Endothelial cell of umbilical vein (primary cell): ENCODE measurements at regions not wholly inside any gene's neighbourhood (a gene's known extent, or its start where the extent isn't known, plus 50 kb on each side); places are given as distances from the start of the nearest gene placed in this dataset.

Experiments
- BruUV-seq: library from RNA; stranded (reverse); fragments of 400-500 nt; replicated peaks from 2 replicates; lab custom pipeline; 2021; lab: Mats Ljungman, UMichigan
- CTCF ChIA-PET: fragments of 300-600, 350-600 bp; sonication (Branson Sonifier 250); formaldehyde crosslinking; loops from one replicate; lab custom pipeline; 2021; ENCODE audit warnings: antibody characterized with exemption, inconsistent platforms; lab: Charles Lee
- POLR2A ChIA-PET: fragments of 300-600, 350-600 bp; sonication (Branson Sonifier 250); formaldehyde crosslinking; loops from one replicate; lab custom pipeline; 2021; ENCODE audit warnings: antibody characterized with exemption, inconsistent platforms; lab: Charles Lee
- DNase-seq: peaks from one replicate; pipeline ENCODE4 v3.0.0-alpha.2; 2011; ENCODE audit warnings: low read depth, low spot score
- FAIRE-seq: peaks from 2 replicates; lab custom pipeline; 2011; peaks lifted over from hg19 to GRCh38; lab: Jason Lieb, UNC
- H2AFZ ChIP-seq: 2 replicates; pipeline ENCODE4 v1.6.0; 2012; ENCODE audit warnings: low read depth, low read length, control low read depth, inconsistent platforms
- H3K27ac ChIP-seq: 2 replicates; pipeline ENCODE4 v1.5.1; 2011; ENCODE audit warnings: low read depth, mild to moderate bottlenecking, control low read depth, low read length, moderate library complexity; ENCODE audit not compliant: insufficient read depth
- H3K27me3 ChIP-seq, 2 experiments: 2 replicates each; pipeline versions ENCODE4 v1.6.0 to v1.6.1; 2011; ENCODE audit warnings: low read length in 2 of 2, mixed read lengths in 1 of 2; ENCODE audit not compliant: control insufficient read depth in 2 of 2, insufficient read depth in 2 of 2
- H3K36me3 ChIP-seq, 2 experiments: 2 replicates in 1 of 2; 3 replicates in 1 of 2; pipeline ENCODE4 v1.5.1; 2011; ENCODE audit warnings: low read length in 2 of 2, mild to moderate bottlenecking in 1 of 2, moderate library complexity in 1 of 2; ENCODE audit not compliant: control insufficient read depth in 2 of 2, insufficient read depth in 2 of 2; ENCODE audit errors: extremely low read depth in 1 of 2
- H3K4me1 ChIP-seq: 3 replicates; pipeline ENCODE4 v1.5.1; 2011; ENCODE audit warnings: mild to moderate bottlenecking, low read length; ENCODE audit not compliant: control insufficient read depth, insufficient read depth; ENCODE audit errors: extremely low read depth
- H3K4me2 ChIP-seq: 2 replicates; pipeline ENCODE4 v1.6.1; 2011; ENCODE audit warnings: low read length, control low read depth, mixed read lengths; ENCODE audit not compliant: insufficient read depth
- H3K4me3 ChIP-seq, 3 experiments: fragments of 200-600 bp in 1 of 3; sonication (generic), shearing (Covaris generic) in 1 of 3; replicated peaks in 1 of 3; 2 replicates each; pipeline ENCODE4 v1.5.1; 2011 to 2016; ENCODE audit warnings: control low read depth in 3 of 3, low read length in 3 of 3, mild to moderate bottlenecking in 2 of 3, inconsistent platforms in 1 of 3, low read depth in 1 of 3, moderate library complexity in 1 of 3; ENCODE audit not compliant: insufficient read depth in 1 of 3
- H3K79me2 ChIP-seq: 2 replicates; pipeline ENCODE4 v1.6.0; 2012; ENCODE audit warnings: low read length, inconsistent platforms; ENCODE audit not compliant: control insufficient read depth, insufficient read depth
- H3K9ac ChIP-seq: replicated peaks from 2 replicates; pipeline ENCODE3; 2011; ENCODE audit warnings: low read length, control low read depth; ENCODE audit not compliant: insufficient read depth; ENCODE audit errors: extremely low read depth
- H3K9me1 ChIP-seq: replicated peaks from 3 replicates; pipeline ENCODE4 v1.6.0; 2011; ENCODE audit warnings: mild to moderate bottlenecking, low read length; ENCODE audit not compliant: control insufficient read depth, insufficient read depth; ENCODE audit errors: extremely low read depth
- H3K9me3 ChIP-seq: replicated peaks from 2 replicates; pipeline ENCODE4 v1.5.1; 2012; ENCODE audit warnings: low read length, inconsistent platforms; ENCODE audit not compliant: control insufficient read depth, insufficient read depth
- H4K20me1 ChIP-seq: replicated peaks from 2 replicates; pipeline ENCODE3; 2011; ENCODE audit warnings: mild to moderate bottlenecking, low read length; ENCODE audit not compliant: control insufficient read depth, insufficient read depth; ENCODE audit errors: extremely low read depth
- CTCF ChIP-seq, 2 donors: IDR thresholded peaks; 1 replicate in 1 of 2; 2 replicates in 1 of 2; pipeline ENCODE4 v1.5.1; 2011; ENCODE audit warnings: low read length in 2 of 2, mild to moderate bottlenecking in 2 of 2, moderate library complexity in 2 of 2, control low read depth in 1 of 2, inconsistent platforms in 1 of 2, low read depth in 1 of 2; ENCODE audit not compliant: insufficient read depth in 1 of 2; ENCODE audit errors: extremely low read depth in 1 of 2
- EZH2 ChIP-seq: IDR thresholded peaks from 2 replicates; pipeline ENCODE4 v1.6.1; 2012; ENCODE audit warnings: borderline replicate concordance, low read depth, mild to moderate bottlenecking, moderate library complexity, low read length, inconsistent platforms; ENCODE audit not compliant: severe bottlenecking
- FOS ChIP-seq: IDR thresholded peaks from 2 replicates; pipeline ENCODE4 v1.6.1; 2011; ENCODE audit warnings: mild to moderate bottlenecking, low read length, moderate library complexity, borderline replicate concordance; ENCODE audit not compliant: insufficient read depth
- GATA2 ChIP-seq: IDR thresholded peaks from 2 replicates; pipeline ENCODE4 v1.7.0; 2011; ENCODE audit warnings: low read depth, mild to moderate bottlenecking, moderate library complexity, mixed read lengths, low read length; ENCODE audit not compliant: insufficient read length, insufficient read depth
- JUN ChIP-seq: IDR thresholded peaks from 2 replicates; pipeline ENCODE4 v1.6.1; 2011; ENCODE audit warnings: borderline replicate concordance, low read depth; ENCODE audit not compliant: insufficient read length, insufficient read depth
- MYC ChIP-seq: IDR thresholded peaks from one replicate; pipeline ENCODE4 v1.6.1; 2011; ENCODE audit warnings: mild to moderate bottlenecking, low read depth, low read length
- POLR2A ChIP-seq: IDR thresholded peaks from 2 replicates; pipeline ENCODE4 v1.6.1; 2012; ENCODE audit warnings: low read depth, mild to moderate bottlenecking, control low read depth, low read length
- POLR2AphosphoS5 ChIP-seq: IDR thresholded peaks from 2 replicates; pipeline ENCODE4 v1.6.1; 2012; ENCODE audit warnings: low read depth, mild to moderate bottlenecking, control low read depth, low read length, moderate library complexity; ENCODE audit not compliant: insufficient read depth
- dilution Hi-C: fragments of 300-500 bp; cut with MboI; formaldehyde crosslinking; loops from one replicate; pipeline ENCODE4 v1.15.0; 2019; ENCODE audit warnings: low sequenced_read_pairs; ENCODE audit not compliant: extremely low pct_ligation_motif_present
- intact Hi-C: fragments of 100-400 bp; cut with micrococcal nuclease; formaldehyde crosslinking; loops from one replicate; pipeline ENCODE4 v1.10.0; 2022
- TF ChIP-seq, protein P1 (sequence below): IDR thresholded peaks from 2 replicates; pipeline ENCODE4 v1.6.1; 2011; ENCODE audit not compliant: insufficient read depth, insufficient read length

DNA sequence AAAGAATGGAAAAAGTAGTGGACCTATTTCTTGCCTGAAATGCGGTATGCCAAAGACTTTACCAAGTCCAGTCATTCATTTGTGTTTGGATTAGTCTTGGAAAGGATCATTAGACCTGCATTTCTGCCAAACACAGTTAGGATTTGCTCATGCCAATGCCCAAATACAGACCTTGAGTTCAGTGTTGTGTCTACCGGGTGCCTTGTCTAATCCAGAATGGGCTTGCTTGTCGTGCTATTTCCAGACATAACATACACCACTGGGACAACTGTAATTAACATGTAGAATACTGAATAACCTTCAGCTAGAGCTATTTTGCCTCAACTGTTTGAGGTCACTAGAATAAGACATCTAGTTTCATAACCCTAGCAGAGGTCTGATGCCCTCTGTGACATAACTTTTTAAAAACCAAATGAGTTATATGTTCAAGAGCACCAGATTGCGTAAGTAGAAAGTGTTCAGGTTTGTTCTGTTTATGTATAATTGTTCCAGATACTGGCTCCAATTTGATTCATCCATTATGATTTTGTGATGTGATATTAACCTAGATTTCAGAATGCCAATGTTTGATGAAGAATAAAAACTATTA lies 145.3 kb upstream of the DPH6 start:
- BruUV-seq, result TSS peak; percentile 38
- H4K20me1 ChIP-seq, result no peaks in the 10 kb centered on the region
- H3K9me1 ChIP-seq, result no peaks in the 10 kb centered on the region
- peak overlapping the region; percentile 94 for H3K27ac ChIP-seq
- peak overlapping the region; percentile 74 for H3K4me2 ChIP-seq
- POLR2A ChIA-PET, result interaction anchor here (0.5 kb wide), 1 partner anchor 1073 kb away, joined by 5 read pairs; no protein-coding TSS in a partner anchor
- TF ChIP-seq GATA2, result no peak
- TF ChIP-seq CTCF (IDR thresholded peaks at IDR 0.05; ENCODE audit: extremely low read depth in 1 of 2, insufficient read depth in 1 of 2, low read depth in 1 of 2, low read length in 2 of 2), result no peak
- TF ChIP-seq, protein P1, sequence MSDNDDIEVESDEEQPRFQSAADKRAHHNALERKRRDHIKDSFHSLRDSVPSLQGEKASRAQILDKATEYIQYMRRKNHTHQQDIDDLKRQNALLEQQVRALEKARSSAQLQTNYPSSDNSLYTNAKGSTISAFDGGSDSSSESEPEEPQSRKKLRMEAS, result no peak
- no peak for TF ChIP-seq FOS
- no peak for TF ChIP-seq POLR2A
- TF ChIP-seq JUN, result no peak
- TF ChIP-seq MYC, result no peak
- no peak for TF ChIP-seq POLR2AphosphoS5
- no peak for TF ChIP-seq EZH2
- H3K36me3 ChIP-seq, result no peaks in the 10 kb centered on the region
- no peak overlapping the region for H3K4me3 ChIP-seq
- CTCF ChIA-PET, result interaction anchor here (0.8 to 1.1 kb wide), 6 partner anchors 16 to 403 kb away, joined by 3 to 4 read pairs (median 4); no protein-coding TSS in a partner anchor
- no peaks in the 10 kb centered on the region for H3K27me3 ChIP-seq
- H3K4me1 ChIP-seq, result peaks cover 44% of the 10 kb centered on the region
- dilution Hi-C loops (no loop called here), intact Hi-C loops (loop anchor here (1.0 kb wide), 1 partner anchor 18 kb away; no protein-coding TSS in a partner anchor)
- DNase-seq (no peak), FAIRE-seq (peak; percentile 46)
- peak overlapping the region; percentile 70 for H3K9ac ChIP-seq
- H2AFZ ChIP-seq, result peak overlapping the region; percentile 58
- no peaks in the 10 kb centered on the region for H3K79me2 ChIP-seq
- no peaks in the 10 kb centered on the region for H3K9me3 ChIP-seq
